Left lung (tissue), 4 donors: ENCODE measurements at regions not wholly inside any gene's neighbourhood (a gene's known extent, or its start where the extent isn't known, plus 50 kb on each side); places are given as distances from the start of the nearest gene placed in this dataset.
"Not testable (repeated sequence)": the region's sequence is repeated elsewhere in the genome, so short reads cannot be mapped to it uniquely, and the experiment has no call there.

Experiments used
- ATAC-seq: fragments of 200-7000 bp; cut with Tn5 transposase; one replicate; pipeline ENCODE4 v1.9.1; 2020; ENCODE audit warnings: moderate library complexity
- DNase-seq, 4 donors: peaks; one replicate each; pipeline ENCODE4 v3.0.0-alpha.2; 2013 to 2020
- H3K27ac ChIP-seq, 2 donors: fragments of 200-600 bp; sonication (generic) in 1 of 2; one replicate each; pipeline versions ENCODE4 v1.5.0 to v1.8.0; 2020 to 2021
- H3K27me3 ChIP-seq, 2 donors: fragments of 200-600 bp; sonication (generic) in 1 of 2; one replicate each; pipeline versions ENCODE4 v1.5.0 to v1.8.0; 2020 to 2021
- H3K36me3 ChIP-seq, 2 donors: fragments of 200-600 bp; sonication (generic) in 1 of 2; one replicate each; pipeline versions ENCODE4 v1.5.0 to v1.8.0; 2020 to 2021
- H3K4me1 ChIP-seq, 2 donors: fragments of 200-600 bp; one replicate each; pipeline ENCODE4 v1.8.0; 2021
- H3K4me3 ChIP-seq, 2 donors: fragments of 200-600 bp; sonication (generic) in 1 of 2; one replicate each; pipeline versions ENCODE4 v1.5.0 to v1.8.0; 2020 to 2021; ENCODE audit warnings: mild to moderate bottlenecking in 1 of 2
- H3K9me3 ChIP-seq, 2 donors: fragments of 200-600 bp; sonication (generic) in 1 of 2; one replicate each; pipeline versions ENCODE4 v1.5.0 to v1.8.0; 2020 to 2021
- CTCF ChIP-seq, 2 donors: fragments of 200-600 bp; sonication (generic) in 1 of 2; IDR thresholded peaks; one replicate each; pipeline versions ENCODE4 v1.5.0 to v1.8.0; 2021; ENCODE audit warnings: antibody characterized with exemption in 2 of 2
- intact Hi-C, 2 donors: fragments of 100-400 bp; cut with DNase I; formaldehyde crosslinking; loops; one replicate each; pipeline versions ENCODE4 v1.11.2 to v1.14.2; 2022
- donor health status: DM: no; HTN: yes; CAD: no.
- donor health status: DM: no; HTN: no; CAD: no.

- H3K27me3 ChIP-seq, result no peaks in the 10 kb centered on the region
- TF ChIP-seq CTCF (IDR thresholded peaks at IDR 0.05), result no peak
Measured at GRCh38 chr4:78707268-78707667, 68.9 kb upstream of the BMP2K start.

GRCh38 chr4:78707793-78708192 is 68.4 kb upstream of the BMP2K start:
- no peak for TF ChIP-seq CTCF (IDR thresholded peaks at IDR 0.05)
- Histone ChIP-seq H3K4me3 (no peak overlapping the region), H3K36me3 (no peaks in the 10 kb centered on the region), H3K9me3 (peaks cover 0 to 12% of the 10 kb centered on the region in 2 donors), H3K27ac (no peak overlapping the region), H3K27me3 (no peaks in the 10 kb centered on the region), H3K4me1 (no peaks in the 10 kb centered on the region)
- no peak for ATAC-seq
- DNase-seq, result no peak
- intact Hi-C loops, result no loop called here

More at GRCh38 chr4:78707268-78707667, 68.9 kb upstream of the BMP2K start:
- H3K4me1 ChIP-seq, result no peaks in the 10 kb centered on the region
- no peak overlapping the region for H3K4me3 ChIP-seq
- H3K36me3 ChIP-seq, result no peaks in the 10 kb centered on the region
- peaks cover 0 to 17% of the 10 kb centered on the region in 2 donors for H3K9me3 ChIP-seq
- H3K27ac ChIP-seq, result no peak overlapping the region
- ATAC-seq (no peak), DNase-seq (no peak)
- intact Hi-C loops, result no loop called here

GRCh38 chr4:78710536-78710935 is 65.6 kb upstream of the BMP2K start:
- H3K9me3 ChIP-seq, result peaks cover 0 to 3% of the 10 kb centered on the region in 2 donors
- no peaks in the 10 kb centered on the region for H3K4me1 ChIP-seq
- ATAC-seq, result no peak
- intact Hi-C loops, result no loop called here
- H3K27me3 ChIP-seq, result no peaks in the 10 kb centered on the region
- DNase-seq, result no peak
- no peaks in the 10 kb centered on the region for H3K36me3 ChIP-seq
- no peak overlapping the region for H3K27ac ChIP-seq
- H3K4me3 ChIP-seq, result no peak overlapping the region
- no peak for TF ChIP-seq CTCF (IDR thresholded peaks at IDR 0.05)

GRCh38 chr4:78711676-78712075 is 64.5 kb upstream of the BMP2K start:
- H3K4me1 ChIP-seq, result no peaks in the 10 kb centered on the region
- intact Hi-C loops, result no loop called here
- H3K36me3 ChIP-seq, result no peaks in the 10 kb centered on the region
- H3K27ac ChIP-seq, result no peak overlapping the region
- DNase-seq (no peak), ATAC-seq (no peak)
- no peak for TF ChIP-seq CTCF (IDR thresholded peaks at IDR 0.05)
- H3K4me3 ChIP-seq, result no peak overlapping the region
- H3K9me3 ChIP-seq, result peaks cover 0 to 3% of the 10 kb centered on the region in 2 donors
- no peaks in the 10 kb centered on the region for H3K27me3 ChIP-seq

- H3K27me3 ChIP-seq, intact Hi-C loops, DNase-seq, H3K27ac ChIP-seq, H3K4me3 ChIP-seq, H3K9me3 ChIP-seq, H3K4me1 ChIP-seq, ATAC-seq, H3K36me3 ChIP-seq: not testable (repeated sequence)
Measured at GRCh38 chr4:78714598-78714997, 61.6 kb upstream of the BMP2K start.

GRCh38 chr4:78715372-78715771 is 60.8 kb upstream of the BMP2K start:
- intact Hi-C loops, result not testable (repeated sequence)

DNA sequence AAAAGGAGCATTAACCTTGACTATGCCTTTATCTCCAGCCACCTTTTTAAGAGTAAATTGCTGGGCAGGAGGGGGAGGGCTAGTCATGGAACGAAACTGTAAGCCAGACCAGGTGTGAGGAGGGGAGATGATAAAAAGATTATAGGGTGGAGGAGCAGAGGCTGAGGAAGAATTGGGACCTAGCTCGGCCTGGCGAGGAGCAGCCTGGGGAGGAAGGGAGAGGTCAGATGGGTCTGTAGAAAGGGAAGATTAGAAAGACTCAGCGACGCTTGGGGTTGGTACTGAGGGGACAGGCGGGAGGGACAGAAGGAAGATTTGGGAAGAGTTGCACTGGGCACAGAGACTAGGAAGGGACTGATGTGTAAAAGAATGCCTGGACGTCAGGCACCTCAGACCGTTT is 58.4 kb upstream of the BMP2K start:
- intact Hi-C loops, H3K4me3 ChIP-seq, H3K36me3 ChIP-seq, H3K9me3 ChIP-seq, ATAC-seq, H3K27ac ChIP-seq, H3K27me3 ChIP-seq, DNase-seq: not testable (repeated sequence)
- peaks cover 0 to 20% of the 10 kb centered on the region in 2 donors for H3K4me1 ChIP-seq

More at GRCh38 chr4:78715372-78715771, 60.8 kb upstream of the BMP2K start:
- not testable (repeated sequence) for H3K27me3 ChIP-seq, H3K27ac ChIP-seq, ATAC-seq, H3K36me3 ChIP-seq, H3K9me3 ChIP-seq, H3K4me1 ChIP-seq, DNase-seq, H3K4me3 ChIP-seq
